Spleen (tissue), 11 donors: ENCODE measurements at regions not wholly inside any gene's neighbourhood (a gene's known extent, or its start where the extent isn't known, plus 50 kb on each side); places are given as distances from the start of the nearest gene placed in this dataset.

Source experiments
- DNase-seq: peaks from one replicate; pipeline ENCODE4 v3.0.0-alpha.2; 2020
- H3K27ac ChIP-seq, 8 donors: fragments of 200-600 bp; sonication (generic) in 7 of 8; 1 replicate in 4 of 8; 2 replicates in 4 of 8; pipeline versions ENCODE4 v1.5.0 to v1.8.0; 2016 to 2021; ENCODE audit warnings: inconsistent platforms in 4 of 8, mild to moderate bottlenecking in 4 of 8, moderate library complexity in 1 of 8
- H3K27me3 ChIP-seq, 7 donors: fragments of 200-600 bp; sonication (generic) in 6 of 7; replicated peaks in 1 of 7; 1 replicate in 4 of 7; 2 replicates in 3 of 7; pipeline versions ENCODE4 v1.5.0 to v1.8.0; 2016 to 2021; ENCODE audit warnings: inconsistent platforms in 3 of 7, mild to moderate bottlenecking in 1 of 7
- H3K36me3 ChIP-seq, 6 donors: fragments of 200-600 bp; sonication (generic) in 5 of 6; 1 replicate in 4 of 6; 2 replicates in 2 of 6; pipeline versions ENCODE4 v1.5.0 to v1.8.0; 2016 to 2021; ENCODE audit warnings: inconsistent platforms in 2 of 6
- H3K4me1 ChIP-seq, 6 donors: fragments of 200-600 bp; sonication (generic) in 5 of 6; 1 replicate in 3 of 6; 2 replicates in 3 of 6; pipeline versions ENCODE4 v1.5.0 to v1.8.0; 2016 to 2021; ENCODE audit warnings: inconsistent platforms in 3 of 6
- H3K4me3 ChIP-seq, 8 donors: fragments of 200-600 bp; sonication (generic) in 7 of 8; 1 replicate in 4 of 8; 2 replicates in 4 of 8; pipeline versions ENCODE4 v1.5.0 to v1.8.0; 2016 to 2021; ENCODE audit warnings: inconsistent platforms in 4 of 8, mild to moderate bottlenecking in 4 of 8, moderate library complexity in 2 of 8
- H3K9me3 ChIP-seq, 8 donors: fragments of 200-600 bp; sonication (generic) in 7 of 8; 1 replicate in 4 of 8; 2 replicates in 4 of 8; pipeline versions ENCODE4 v1.5.0 to v1.8.0; 2016 to 2021; ENCODE audit warnings: inconsistent platforms in 4 of 8
- CTCF ChIP-seq, 11 experiments: fragments of 200-600 bp in 7 of 11; fragments of 450-650 bp in 4 of 11; sonication (generic) in 4 of 11; IDR thresholded peaks in 8 of 11; conservative IDR thresholded peaks in 3 of 11; 1 replicate in 7 of 11; 2 replicates in 4 of 11; pipeline versions ENCODE4 v1.4.0 to v1.8.0; 2016 to 2021; ENCODE audit warnings: antibody characterized with exemption in 11 of 11, inconsistent platforms in 4 of 11, mild to moderate bottlenecking in 1 of 11
- POLR2A ChIP-seq, 3 donors: fragments of 450-650 bp; IDR thresholded peaks; one replicate each; pipeline ENCODE4 v1.5.1; 2017; ENCODE audit warnings: antibody characterized with exemption in 3 of 3, mild to moderate bottlenecking in 1 of 3
- POLR2AphosphoS5 ChIP-seq, 3 donors: sonication (generic); formaldehyde crosslinking; IDR thresholded peaks; one replicate each; pipeline ENCODE4 v1.5.1; 2017; ENCODE audit warnings: antibody characterized with exemption in 3 of 3
- WGBS, 5 donors: extraction: QIAGEN DNeasy Blood & Tissue Kit in 3 of 5; methylation state at CpG; one replicate each; pipeline versions ENCODE4 v1.1.5 to v1.1.7; 2013 to 2018; 5-methylcytosine and 5-hydroxymethylcytosine counted together
- intact Hi-C: fragments of 100-400 bp; cut with DNase I; formaldehyde crosslinking; loops from one replicate; pipeline ENCODE4 v1.15.0; 2023; ENCODE audit warnings: low total_unique reads
- donor health status: healthy with polysubstance abuse.
- donor health status: DM: no; HTN: no; CAD: no; lungs with moderate emphysema.
- donor health status: DM: no; HTN: no; CAD: no.
- donor health status: Bipolar disorder and iron deficiency.
- donor health status: healthy.
- donor health status: DM: no; HTN: no; CAD: no.
- donor health status: DM: yes; HTN: yes; CAD: no.

DNA sequence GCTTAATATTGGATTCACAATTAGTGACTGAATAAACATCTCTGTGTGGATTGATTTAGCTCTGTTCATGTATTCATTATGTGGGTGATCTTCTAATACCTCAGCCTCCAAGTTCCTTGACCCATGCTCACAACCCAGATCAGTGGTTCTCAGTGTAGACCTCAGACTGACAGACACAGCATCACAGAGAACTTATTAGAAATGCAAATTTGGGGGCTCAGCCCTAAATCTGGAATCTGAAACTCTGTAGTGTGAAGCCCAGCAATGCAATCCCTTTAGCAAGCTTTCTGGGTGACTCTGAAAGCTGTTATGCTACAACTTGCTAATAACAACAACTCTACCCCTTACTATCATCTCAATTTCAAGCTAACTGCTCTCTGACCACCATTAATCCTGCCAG lies 273.1 kb upstream of the FANCL start:
- Histone ChIP-seq H3K27me3 (no peaks in the 10 kb centered on the region), H3K4me3 (no peak overlapping the region), H3K36me3 (no peaks in the 10 kb centered on the region), H3K4me1 (no peaks in the 10 kb centered on the region), H3K9me3 (no peaks in the 10 kb centered on the region), H3K27ac (no peak overlapping the region)
- TF ChIP-seq POLR2A (IDR thresholded peaks at IDR 0.05) (no peak), POLR2AphosphoS5 (IDR thresholded peaks at IDR 0.05) (no peak)
- intact Hi-C loops: no loop called here
- no peak for DNase-seq

DNA sequence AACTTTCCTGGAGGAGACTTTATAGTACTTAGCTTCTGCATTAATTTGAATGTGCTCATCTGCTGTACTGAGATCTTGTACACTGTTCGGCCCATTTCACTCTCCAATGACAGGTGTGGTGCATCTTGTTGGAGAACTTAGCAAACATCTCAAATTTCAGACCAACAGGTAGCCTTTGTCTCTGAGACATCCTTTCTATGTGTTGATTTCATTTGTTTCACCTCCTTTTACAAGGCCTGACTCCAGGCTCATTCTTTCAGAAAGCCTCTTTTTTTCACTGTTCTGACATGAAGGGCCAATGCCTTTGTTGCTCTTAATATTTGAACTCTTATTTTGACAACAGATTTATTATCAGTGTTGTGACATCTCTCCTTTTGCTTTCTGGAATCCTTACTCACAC lies 271.8 kb upstream of the FANCL start:
- TF ChIP-seq CTCF (IDR thresholded peaks at IDR 0.05 in 8 of 11, conservative IDR thresholded peaks at IDR 0.05 in 3 of 11) (no peak), POLR2AphosphoS5 (IDR thresholded peaks at IDR 0.05) (no peak), POLR2A (IDR thresholded peaks at IDR 0.05) (no peak)
- no peaks in the 10 kb centered on the region for H3K27me3 ChIP-seq
- WGBS, 5 donors: 89 to 100% (median 90%) methylated on average over 1 of the region's 1 CpG
- intact Hi-C loops: no loop called here
- H3K4me1 ChIP-seq: no peaks in the 10 kb centered on the region
- H3K36me3 ChIP-seq: no peaks in the 10 kb centered on the region
- H3K27ac ChIP-seq: no peak overlapping the region
- H3K4me3 ChIP-seq: no peak overlapping the region
- no peaks in the 10 kb centered on the region for H3K9me3 ChIP-seq
- no peak for DNase-seq

- no peak overlapping the region for H3K4me3 ChIP-seq
- H3K36me3 ChIP-seq: no peaks in the 10 kb centered on the region
- no peak overlapping the region for H3K27ac ChIP-seq
- H3K9me3 ChIP-seq: no peaks in the 10 kb centered on the region
- no peak for TF ChIP-seq POLR2AphosphoS5 (IDR thresholded peaks at IDR 0.05)
- no peak for TF ChIP-seq POLR2A (IDR thresholded peaks at IDR 0.05)
- no peak for TF ChIP-seq CTCF (IDR thresholded peaks at IDR 0.05 in 8 of 11, conservative IDR thresholded peaks at IDR 0.05 in 3 of 11)
- intact Hi-C loops: no loop called here
- WGBS, 5 donors: 84 to 92% (median 87%) methylated on average over 4 of the region's 4 CpGs
- no peaks in the 10 kb centered on the region for H3K27me3 ChIP-seq
- no peaks in the 10 kb centered on the region for H3K4me1 ChIP-seq
- no peak for DNase-seq
Observed at GRCh38 chr2:58508006-58508405, 266.9 kb upstream of the FANCL start.

DNA sequence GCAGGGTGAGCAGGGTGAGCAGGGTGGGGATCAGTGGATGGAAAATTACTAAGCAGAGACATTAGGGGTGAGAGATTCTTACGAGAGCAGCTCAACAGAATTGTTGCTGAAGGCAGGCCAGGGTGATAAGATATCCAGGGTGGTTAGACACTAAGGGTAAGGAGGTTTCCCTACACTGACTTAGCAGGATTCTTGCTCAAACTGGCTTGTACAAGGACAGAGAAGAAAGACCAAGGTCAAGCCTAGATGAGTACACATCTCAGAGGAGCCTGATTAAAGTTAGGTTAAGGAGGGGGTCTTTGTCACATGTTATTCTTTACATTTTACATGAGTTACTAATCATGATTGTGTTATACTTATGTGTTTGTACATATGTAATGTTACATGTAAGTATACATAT lies 262.8 kb upstream of the FANCL start:
- Histone ChIP-seq H3K36me3 (no peaks in the 10 kb centered on the region), H3K27me3 (peaks cover 0 to 4% (median 0%) of the 10 kb centered on the region in 7 donors), H3K9me3 (no peaks in the 10 kb centered on the region), H3K4me3 (no peak overlapping the region), H3K27ac (no peak overlapping the region), H3K4me1 (no peaks in the 10 kb centered on the region)
- DNase-seq: no peak
- intact Hi-C loops: no loop called here
- no peak for TF ChIP-seq POLR2A (IDR thresholded peaks at IDR 0.05)
- no peak for TF ChIP-seq POLR2AphosphoS5 (IDR thresholded peaks at IDR 0.05)
- no peak for TF ChIP-seq CTCF (IDR thresholded peaks at IDR 0.05 in 8 of 11, conservative IDR thresholded peaks at IDR 0.05 in 3 of 11)
- WGBS, 5 donors: 71 to 93% (median 82%) methylated on average over 1 of the region's 1 CpG

GRCh38 chr2:58502931-58503330 lies 261.8 kb upstream of the FANCL start:
- H3K36me3 ChIP-seq: no peaks in the 10 kb centered on the region

More at GRCh38 chr2:58502931-58503330, 261.8 kb upstream of the FANCL start:
- Histone ChIP-seq H3K9me3 (no peaks in the 10 kb centered on the region), H3K27me3 (peaks cover 0 to 4% (median 0%) of the 10 kb centered on the region in 7 donors), H3K27ac (no peak overlapping the region), H3K4me3 (no peak overlapping the region), H3K4me1 (no peaks in the 10 kb centered on the region)
- DNase-seq: no peak
- TF ChIP-seq CTCF (IDR thresholded peaks at IDR 0.05 in 8 of 11, conservative IDR thresholded peaks at IDR 0.05 in 3 of 11) (no peak), POLR2A (IDR thresholded peaks at IDR 0.05) (no peak), POLR2AphosphoS5 (IDR thresholded peaks at IDR 0.05) (no peak)
- WGBS, 5 donors: 72 to 84% (median 79%) methylated on average over 3 of the region's 3 CpGs
- intact Hi-C loops: no loop called here
